Ovary (tissue), 3 donors: ENCODE measurements at regions not wholly inside any gene's neighbourhood (a gene's known extent, or its start where the extent isn't known, plus 50 kb on each side); places are given as distances from the start of the nearest gene placed in this dataset.

ENCODE experiments used
- CTCF ChIP-seq, 3 donors: fragments of 450-650 bp in 2 of 3; fragments of 200-600 bp in 1 of 3; IDR thresholded peaks; one replicate each; pipeline versions ENCODE4 v1.5.1 to v1.8.0; 2016 to 2022; ENCODE audit warnings: antibody characterized with exemption in 3 of 3, mild to moderate bottlenecking in 1 of 3
- POLR2A ChIP-seq: fragments of 450-650 bp; IDR thresholded peaks from one replicate; pipeline ENCODE4 v1.6.1; 2017; ENCODE audit warnings: antibody characterized with exemption, mild to moderate bottlenecking, moderate library complexity
- donor health status: DM: no; HTN: no; CAD: no.

- TF ChIP-seq CTCF (IDR thresholded peaks at IDR 0.05): no peak
- TF ChIP-seq POLR2A: no peak
Observed at GRCh38 chr3:148026009-148026588, 616.9 kb downstream of the ZIC1 start.
